ENCODE measurements at regions not wholly inside any gene's neighbourhood (a gene's known extent, or its start where the extent isn't known, plus 50 kb on each side); places are given as distances from the start of the nearest gene placed in this dataset.
"Not testable (repeated sequence)": the region's sequence is repeated elsewhere in the genome, so short reads cannot be mapped to it uniquely, and the experiment has no call there.

- not testable (repeated sequence) for TF ChIP-seq POLR2A (IDR thresholded peaks at IDR 0.05; ENCODE audit: low read depth, low read length); TAF1 (IDR thresholded peaks at IDR 0.05; ENCODE audit: low read depth, low read length); SPI1 (IDR thresholded peaks at IDR 0.05; ENCODE audit: low read depth, low read length); POLR2AphosphoS5 (IDR thresholded peaks at IDR 0.05; ENCODE audit: low read depth, low read length); POU2F2 (IDR thresholded peaks at IDR 0.05; ENCODE audit: low read depth, low read length); PAX5 (IDR thresholded peaks at IDR 0.05; ENCODE audit: insufficient read depth, low read length, severe bottlenecking)
Observed at GRCh38 chr14:78056890-78057289, 113.3 kb upstream of the NRXN3 start.
